ENCODE measurements at regions not wholly inside any gene's neighbourhood (a gene's known extent, or its start where the extent isn't known, plus 50 kb on each side); places are given as distances from the start of the nearest gene placed in this dataset.

GRCh38 chr4:112859456-112860184 lies 189.8 kb upstream of the ANK2 start:
- no peaks in the 10 kb centered on the region for H3K36me3 ChIP-seq (ENCODE audit: control insufficient read depth in 2 of 2, extremely low read depth in 1 of 2, insufficient read depth in 2 of 2, low read length in 2 of 2)
- H3K4me3 ChIP-seq (replicated peaks in 1 of 3; ENCODE audit: insufficient read depth in 1 of 3, low read depth in 1 of 3, low read length in 3 of 3): no peak overlapping the region
- TF ChIP-seq CTCF (IDR thresholded peaks at IDR 0.05; ENCODE audit: extremely low read depth in 1 of 2, insufficient read depth in 1 of 2, low read depth in 1 of 2, low read length in 2 of 2): no peak
- no TSS peak for BruUV-seq (replicated peaks)
- no peaks in the 10 kb centered on the region for H4K20me1 ChIP-seq (replicated peaks; ENCODE audit: control insufficient read depth, extremely low read depth, insufficient read depth, low read length)
- DNase-seq (ENCODE audit: low read depth, low spot score) (no peak), FAIRE-seq (no peak)
- no peak overlapping the region for H3K4me2 ChIP-seq (ENCODE audit: insufficient read depth, low read length)
- H3K79me2 ChIP-seq (ENCODE audit: control insufficient read depth, insufficient read depth, low read length): no peaks in the 10 kb centered on the region
- POLR2A ChIA-PET: no interaction called here
- CTCF ChIA-PET: interaction anchor here (1.6 kb wide), 1 partner anchor 28 kb away, joined by 3 read pairs; no protein-coding TSS in a partner anchor
- no peak overlapping the region for H2AFZ ChIP-seq (ENCODE audit: low read depth, low read length)
- H3K9me1 ChIP-seq (replicated peaks; ENCODE audit: control insufficient read depth, extremely low read depth, insufficient read depth, low read length): no peaks in the 10 kb centered on the region
- intact Hi-C loops (cut with micrococcal nuclease): no loop called here
- no peaks in the 10 kb centered on the region for H3K4me1 ChIP-seq (ENCODE audit: control insufficient read depth, extremely low read depth, insufficient read depth, low read length)
- no peak overlapping the region for H3K27ac ChIP-seq (ENCODE audit: insufficient read depth, low read depth, low read length)
- dilution Hi-C loops (cut with MboI; ENCODE audit: extremely low pct_ligation_motif_present, low sequenced_read_pairs): no loop called here
- no peaks in the 10 kb centered on the region for H3K9me3 ChIP-seq (replicated peaks; ENCODE audit: control insufficient read depth, insufficient read depth, low read length)
- no peaks in the 10 kb centered on the region for H3K27me3 ChIP-seq (ENCODE audit: control insufficient read depth in 2 of 2, insufficient read depth in 2 of 2, low read length in 2 of 2)
- H3K9ac ChIP-seq (replicated peaks; ENCODE audit: extremely low read depth, insufficient read depth, low read length): no peak overlapping the region

GRCh38 chr4:112860830-112861690 lies 188.4 kb upstream of the ANK2 start:
- Histone ChIP-seq H3K9ac (replicated peaks; ENCODE audit: extremely low read depth, insufficient read depth, low read length) (no peak overlapping the region), H3K4me1 (ENCODE audit: control insufficient read depth, extremely low read depth, insufficient read depth, low read length) (no peaks in the 10 kb centered on the region), H3K36me3 (ENCODE audit: control insufficient read depth in 2 of 2, extremely low read depth in 1 of 2, insufficient read depth in 2 of 2, low read length in 2 of 2) (no peaks in the 10 kb centered on the region), H3K27me3 (ENCODE audit: control insufficient read depth in 2 of 2, insufficient read depth in 2 of 2, low read length in 2 of 2) (no peaks in the 10 kb centered on the region), H3K27ac (ENCODE audit: insufficient read depth, low read depth, low read length) (no peak overlapping the region), H3K4me3 (replicated peaks in 1 of 3; ENCODE audit: insufficient read depth in 1 of 3, low read depth in 1 of 3, low read length in 3 of 3) (no peak overlapping the region), H3K4me2 (ENCODE audit: insufficient read depth, low read length) (no peak overlapping the region), H4K20me1 (replicated peaks; ENCODE audit: control insufficient read depth, extremely low read depth, insufficient read depth, low read length) (no peaks in the 10 kb centered on the region), H3K9me1 (replicated peaks; ENCODE audit: control insufficient read depth, extremely low read depth, insufficient read depth, low read length) (no peaks in the 10 kb centered on the region), H2AFZ (ENCODE audit: low read depth, low read length) (no peak overlapping the region), H3K79me2 (ENCODE audit: control insufficient read depth, insufficient read depth, low read length) (no peaks in the 10 kb centered on the region), H3K9me3 (replicated peaks; ENCODE audit: control insufficient read depth, insufficient read depth, low read length) (no peaks in the 10 kb centered on the region)
- no peak for FAIRE-seq
- ChIA-PET CTCF (no interaction called here), POLR2A (no interaction called here)
- dilution Hi-C loops (cut with MboI; ENCODE audit: extremely low pct_ligation_motif_present, low sequenced_read_pairs) (no loop called here), intact Hi-C loops (cut with micrococcal nuclease) (no loop called here)
- no peak for DNase-seq (ENCODE audit: low read depth, low spot score)
- TF ChIP-seq FOS (IDR thresholded peaks at IDR 0.05; ENCODE audit: borderline replicate concordance, insufficient read depth, low read length): no peak
- TF ChIP-seq POLR2AphosphoS5 (IDR thresholded peaks at IDR 0.05; ENCODE audit: insufficient read depth, low read depth, low read length): no peak
- TF ChIP-seq EZH2 (IDR thresholded peaks at IDR 0.05; ENCODE audit: borderline replicate concordance, low read depth, low read length, severe bottlenecking): no peak
- TF ChIP-seq MYC (IDR thresholded peaks at IDR 0.05; ENCODE audit: low read depth, low read length): no peak
- no peak for TF ChIP-seq CTCF (IDR thresholded peaks at IDR 0.05; ENCODE audit: extremely low read depth in 1 of 2, insufficient read depth in 1 of 2, low read depth in 1 of 2, low read length in 2 of 2)
- no peak for TF ChIP-seq JUN (IDR thresholded peaks at IDR 0.05; ENCODE audit: borderline replicate concordance, insufficient read depth, insufficient read length, low read depth)
- BruUV-seq (replicated peaks): no TSS peak
